GM23338 (cell line): ENCODE measurements at regions not wholly inside any gene's neighbourhood (a gene's known extent, or its start where the extent isn't known, plus 50 kb on each side); places are given as distances from the start of the nearest gene placed in this dataset.

Experiments
- CTCF ChIP-seq, 2 experiments: fragments of 200-600 bp in 1 of 2; sonication (generic) in 1 of 2; conservative IDR thresholded peaks; 2 replicates each; pipeline versions ENCODE4 v1.5.1 to v1.6.1; 2016 to 2017; ENCODE audit warnings: antibody characterized with exemption in 2 of 2, low read depth in 2 of 2, mild to moderate bottlenecking in 2 of 2, moderate library complexity in 1 of 2
- EZH2 ChIP-seq: fragments of 200-600 bp; sonication (generic); IDR thresholded peaks from one replicate; pipeline ENCODE4 v1.8.0; 2017; ENCODE audit warnings: antibody characterized with exemption, mild to moderate bottlenecking, low read depth; ENCODE audit not compliant: unreplicated experiment
- EZH2phosphoT487 ChIP-seq: fragments of 200-600 bp; sonication (generic); IDR thresholded peaks from one replicate; pipeline ENCODE4 v1.8.1; 2018; ENCODE audit warnings: antibody characterized with exemption; ENCODE audit not compliant: unreplicated experiment
- JUNB ChIP-seq: IDR thresholded peaks from one replicate; pipeline ENCODE4 v1.6.1; 2016; ENCODE audit warnings: antibody characterized with exemption; ENCODE audit not compliant: unreplicated experiment
- POLR2AphosphoS5 ChIP-seq: IDR thresholded peaks from 2 replicates; pipeline ENCODE4 v1.6.1; 2016; ENCODE audit warnings: antibody characterized with exemption, low read depth
- REST ChIP-seq: IDR thresholded peaks from one replicate; pipeline ENCODE4 v1.6.1; 2018; ENCODE audit warnings: antibody characterized with exemption; ENCODE audit not compliant: unreplicated experiment

- TF ChIP-seq CTCF (conservative IDR thresholded peaks at IDR 0.05; ENCODE audit: low read depth in 2 of 2) (no peak), REST (no peak), POLR2AphosphoS5 (no peak), JUNB (no peak), EZH2phosphoT487 (no peak), EZH2 (no peak)
Observed at GRCh38 chr9:21607576-21607975, 125.5 kb upstream of the IFNE start.
